NCI-H2196 treated with DMSO at 0.1 percent for 48 hours (cell line): ENCODE measurements at regions not wholly inside any gene's neighbourhood (a gene's known extent, or its start where the extent isn't known, plus 50 kb on each side); places are given as distances from the start of the nearest gene placed in this dataset.
"Not testable (repeated sequence)": the region's sequence is repeated elsewhere in the genome, so short reads cannot be mapped to it uniquely, and the experiment has no call there.

Experiments
- DNase-seq: peaks from one replicate; lab custom pipeline; 2025; ENCODE audit not compliant: unreplicated experiment; lab: John Stamatoyannopoulos, UW

GRCh38 chr6:44737341-44737740 is 349.8 kb downstream of the CDC5L start:
- DNase-seq: no peak

GRCh38 chr6:44737829-44738528 is 350.5 kb downstream of the CDC5L start:
- DNase-seq: no peak

- DNase-seq: no peak
Measured at GRCh38 chr6:44738601-44739146, 351.2 kb downstream of the CDC5L start.

- DNase-seq: no peak
Measured at GRCh38 chr6:44739181-44739580, 351.7 kb downstream of the CDC5L start.

- no peak for DNase-seq
Measured at GRCh38 chr6:44740566-44741120, 353.1 kb downstream of the CDC5L start.

GRCh38 chr6:44742201-44742600 is 354.7 kb downstream of the CDC5L start:
- no peak for DNase-seq

- DNase-seq: no peak
Measured at GRCh38 chr6:44742828-44743372, 355.4 kb downstream of the CDC5L start.

GRCh38 chr6:44760116-44760515 is 372.6 kb downstream of the CDC5L start:
- DNase-seq: not testable (repeated sequence)

- DNase-seq: no peak
Measured at GRCh38 chr6:44761046-44761445, 373.5 kb downstream of the CDC5L start.

GRCh38 chr6:44762496-44762895 is 375.0 kb downstream of the CDC5L start:
- DNase-seq: no peak

- no peak for DNase-seq
Measured at GRCh38 chr6:44771647-44772415, 384.3 kb downstream of the CDC5L start.

GRCh38 chr6:44772838-44773237 is 385.3 kb downstream of the CDC5L start:
- DNase-seq: no peak

GRCh38 chr6:44775121-44775520 is 387.6 kb downstream of the CDC5L start:
- no peak for DNase-seq

GRCh38 chr6:44776344-44776743 is 388.8 kb downstream of the CDC5L start:
- DNase-seq: no peak

- DNase-seq: no peak
Measured at GRCh38 chr6:44778513-44778912, 391.0 kb downstream of the CDC5L start.
